ENCODE measurements at regions not wholly inside any gene's neighbourhood (a gene's known extent, or its start where the extent isn't known, plus 50 kb on each side); places are given as distances from the start of the nearest gene placed in this dataset.

DNA sequence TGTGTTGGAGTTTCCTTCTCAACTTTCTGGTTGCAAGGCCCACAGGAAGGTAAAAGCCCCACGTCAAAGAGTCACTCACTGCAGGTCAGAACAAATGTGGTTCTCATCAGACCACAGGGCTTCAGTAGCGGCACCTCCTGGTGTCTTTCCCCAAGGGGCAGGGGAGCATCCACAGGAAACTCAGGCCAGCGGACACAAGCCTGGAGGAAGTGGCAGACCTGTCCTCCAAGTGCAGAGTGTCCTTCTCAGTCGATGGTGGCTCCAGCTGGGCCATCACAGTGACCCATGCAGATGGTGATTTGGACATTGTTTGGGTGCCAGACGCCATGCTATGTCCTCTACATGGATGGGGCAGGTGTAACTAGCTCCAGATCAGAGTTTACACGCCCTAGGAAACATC is 84.9 kb downstream of the ACKR3 start:
- Histone ChIP-seq H3K4me1 (ENCODE audit: control extremely low read depth in 1 of 4, control insufficient read depth in 4 of 4, insufficient read depth in 4 of 4, low read length in 3 of 4) (no peaks in the 10 kb centered on the region), H3K27ac (ENCODE audit: insufficient read depth in 1 of 2, low read depth in 1 of 2, low read length in 2 of 2, poor library complexity in 1 of 2, severe bottlenecking in 2 of 2) (no peak overlapping the region), H3K27me3 (replicated peaks in 2 of 5; ENCODE audit: control insufficient read depth in 4 of 5, insufficient read depth in 5 of 5, low read length in 4 of 5) (peaks cover 0 to 21% (median 2%) of the 10 kb centered on the region in 5 experiments), H3K4me3 (ENCODE audit: control insufficient read depth in 1 of 7, extremely low read depth in 1 of 7, insufficient read depth in 4 of 7, low read depth in 2 of 7, low read length in 6 of 7) (no peak overlapping the region), H3K36me3 (ENCODE audit: control insufficient read depth in 4 of 4, insufficient read depth in 4 of 4, low read length in 3 of 4) (no peaks in the 10 kb centered on the region), H3K9me3 (ENCODE audit: control extremely low read depth in 1 of 5, control insufficient read depth in 4 of 5, insufficient read depth in 2 of 5, low read depth in 1 of 5, low read length in 4 of 5) (peaks cover 0 to 2% (median 0%) of the 10 kb centered on the region in 5 experiments)
- 78% methylated on average over 6 of the region's 6 CpGs for WGBS (ENCODE audit: insufficient coverage)
- POLR2A ChIA-PET: no interaction called here
- CTCF ChIA-PET: interaction anchor here (1.4 kb wide), 1 partner anchor 18 kb away, joined by 3 read pairs; no protein-coding TSS in a partner anchor
- no peak for DNase-seq

- no peaks in the 10 kb centered on the region for H3K36me3 ChIP-seq (ENCODE audit: control insufficient read depth in 4 of 4, insufficient read depth in 4 of 4, low read length in 3 of 4)
- 100% methylated on average over 1 of the region's 2 CpGs for WGBS (ENCODE audit: insufficient coverage)
- H3K27me3 ChIP-seq (replicated peaks in 2 of 5; ENCODE audit: control insufficient read depth in 4 of 5, insufficient read depth in 5 of 5, low read length in 4 of 5): peaks cover 0 to 27% (median 2%) of the 10 kb centered on the region in 5 experiments
- ChIA-PET CTCF (interaction anchor here (1.3 kb wide), 1 partner anchor 10 kb away, joined by 3 read pairs; no protein-coding TSS in a partner anchor), POLR2A (no interaction called here)
- no peak for DNase-seq
- peaks cover 0 to 2% (median 0%) of the 10 kb centered on the region in 5 experiments for H3K9me3 ChIP-seq (ENCODE audit: control extremely low read depth in 1 of 5, control insufficient read depth in 4 of 5, insufficient read depth in 2 of 5, low read depth in 1 of 5, low read length in 4 of 5)
- no peaks in the 10 kb centered on the region for H3K4me1 ChIP-seq (ENCODE audit: control extremely low read depth in 1 of 4, control insufficient read depth in 4 of 4, insufficient read depth in 4 of 4, low read length in 3 of 4)
- H3K27ac ChIP-seq (ENCODE audit: insufficient read depth in 1 of 2, low read depth in 1 of 2, low read length in 2 of 2, poor library complexity in 1 of 2, severe bottlenecking in 2 of 2): no peak overlapping the region
- no peak overlapping the region for H3K4me3 ChIP-seq (ENCODE audit: control insufficient read depth in 1 of 7, extremely low read depth in 1 of 7, insufficient read depth in 4 of 7, low read depth in 2 of 7, low read length in 6 of 7)
These were observed 86.5 kb downstream of the ACKR3 start for GRCh38 chr2:236656166-236656565.

DNA sequence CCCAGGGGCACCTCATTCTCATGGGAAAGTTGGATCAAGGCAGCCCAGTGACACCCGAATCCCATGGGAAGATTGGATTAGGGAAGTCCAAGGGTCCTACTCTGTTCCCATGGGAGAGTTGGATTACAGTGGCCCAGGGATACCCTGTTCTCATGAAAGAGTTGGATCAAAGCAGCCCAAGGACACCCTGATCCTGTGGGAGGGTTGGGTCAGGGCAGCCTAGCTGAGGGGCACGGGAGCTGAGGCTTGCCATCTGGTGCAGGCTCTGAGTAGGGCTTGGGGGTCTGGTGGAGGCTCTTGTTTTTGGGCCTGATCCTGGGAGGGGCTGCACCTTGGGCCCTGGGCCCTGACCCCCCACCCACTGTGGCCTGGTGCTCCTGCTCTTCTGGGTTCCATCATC is 87.1 kb downstream of the ACKR3 start:
- 100% methylated on average over 1 of the region's 2 CpGs for WGBS (ENCODE audit: insufficient coverage)
- DNase-seq: no peak
- POLR2A ChIA-PET: no interaction called here

GRCh38 chr2:236657215-236657614 is 87.6 kb downstream of the ACKR3 start:
- no peak overlapping the region for H3K4me3 ChIP-seq (ENCODE audit: control insufficient read depth in 1 of 7, extremely low read depth in 1 of 7, insufficient read depth in 4 of 7, low read depth in 2 of 7, low read length in 6 of 7)
- no peaks in the 10 kb centered on the region for H3K4me1 ChIP-seq (ENCODE audit: control extremely low read depth in 1 of 4, control insufficient read depth in 4 of 4, insufficient read depth in 4 of 4, low read length in 3 of 4)
- 96% methylated on average over 3 of the region's 5 CpGs for WGBS (ENCODE audit: insufficient coverage)
- no peaks in the 10 kb centered on the region for H3K36me3 ChIP-seq (ENCODE audit: control insufficient read depth in 4 of 4, insufficient read depth in 4 of 4, low read length in 3 of 4)
- H3K9me3 ChIP-seq (ENCODE audit: control extremely low read depth in 1 of 5, control insufficient read depth in 4 of 5, insufficient read depth in 2 of 5, low read depth in 1 of 5, low read length in 4 of 5): peaks cover 0 to 2% (median 0%) of the 10 kb centered on the region in 5 experiments
- POLR2A ChIA-PET: no interaction called here
- no peak for DNase-seq
- CTCF ChIA-PET: interaction anchor here (1.3 kb wide), 1 partner anchor 11 kb away, joined by 3 read pairs; no protein-coding TSS in a partner anchor
- peaks cover 0 to 36% (median 2%) of the 10 kb centered on the region in 5 experiments for H3K27me3 ChIP-seq (replicated peaks in 2 of 5; ENCODE audit: control insufficient read depth in 4 of 5, insufficient read depth in 5 of 5, low read length in 4 of 5)
- no peak overlapping the region for H3K27ac ChIP-seq (ENCODE audit: insufficient read depth in 1 of 2, low read depth in 1 of 2, low read length in 2 of 2, poor library complexity in 1 of 2, severe bottlenecking in 2 of 2)

More for the DNA sequence above, 87.1 kb downstream of the ACKR3 start:
- Histone ChIP-seq H3K27ac (ENCODE audit: insufficient read depth in 1 of 2, low read depth in 1 of 2, low read length in 2 of 2, poor library complexity in 1 of 2, severe bottlenecking in 2 of 2) (no peak overlapping the region), H3K4me3 (ENCODE audit: control insufficient read depth in 1 of 7, extremely low read depth in 1 of 7, insufficient read depth in 4 of 7, low read depth in 2 of 7, low read length in 6 of 7) (no peak overlapping the region), H3K27me3 (replicated peaks in 2 of 5; ENCODE audit: control insufficient read depth in 4 of 5, insufficient read depth in 5 of 5, low read length in 4 of 5) (peaks cover 0 to 32% (median 2%) of the 10 kb centered on the region in 5 experiments), H3K4me1 (ENCODE audit: control extremely low read depth in 1 of 4, control insufficient read depth in 4 of 4, insufficient read depth in 4 of 4, low read length in 3 of 4) (no peaks in the 10 kb centered on the region), H3K36me3 (ENCODE audit: control insufficient read depth in 4 of 4, insufficient read depth in 4 of 4, low read length in 3 of 4) (no peaks in the 10 kb centered on the region), H3K9me3 (ENCODE audit: control extremely low read depth in 1 of 5, control insufficient read depth in 4 of 5, insufficient read depth in 2 of 5, low read depth in 1 of 5, low read length in 4 of 5) (peaks cover 0 to 2% (median 0%) of the 10 kb centered on the region in 5 experiments)
- CTCF ChIA-PET: interaction anchor here (1.3 kb wide), 1 partner anchor 11 kb away, joined by 3 read pairs; no protein-coding TSS in a partner anchor

- no peaks in the 10 kb centered on the region for H3K36me3 ChIP-seq (ENCODE audit: control insufficient read depth in 4 of 4, insufficient read depth in 4 of 4, low read length in 3 of 4)
- DNase-seq: no peak
- POLR2A ChIA-PET: no interaction called here
- peaks cover 0 to 2% (median 0%) of the 10 kb centered on the region in 5 experiments for H3K9me3 ChIP-seq (ENCODE audit: control extremely low read depth in 1 of 5, control insufficient read depth in 4 of 5, insufficient read depth in 2 of 5, low read depth in 1 of 5, low read length in 4 of 5)
- no peaks in the 10 kb centered on the region for H3K4me1 ChIP-seq (ENCODE audit: control extremely low read depth in 1 of 4, control insufficient read depth in 4 of 4, insufficient read depth in 4 of 4, low read length in 3 of 4)
- CTCF ChIA-PET: no interaction called here
- peaks cover 0 to 41% (median 2%) of the 10 kb centered on the region in 5 experiments for H3K27me3 ChIP-seq (replicated peaks in 2 of 5; ENCODE audit: control insufficient read depth in 4 of 5, insufficient read depth in 5 of 5, low read length in 4 of 5)
- WGBS (ENCODE audit: insufficient coverage): 100% methylated on average over 1 of the region's 4 CpGs
- H3K4me3 ChIP-seq (ENCODE audit: control insufficient read depth in 1 of 7, extremely low read depth in 1 of 7, insufficient read depth in 4 of 7, low read depth in 2 of 7, low read length in 6 of 7): no peak overlapping the region
- H3K27ac ChIP-seq (ENCODE audit: insufficient read depth in 1 of 2, low read depth in 1 of 2, low read length in 2 of 2, poor library complexity in 1 of 2, severe bottlenecking in 2 of 2): no peak overlapping the region
These were observed 88.2 kb downstream of the ACKR3 start for GRCh38 chr2:236657801-236658200.

GRCh38 chr2:236658974-236659757 is 89.5 kb downstream of the ACKR3 start:
- 83% methylated on average over 10 of the region's 16 CpGs for WGBS (ENCODE audit: insufficient coverage)
- ChIA-PET CTCF (interaction anchor here (0.6 kb wide), 1 partner anchor 255 kb away, joined by 3 read pairs; no protein-coding TSS in a partner anchor), POLR2A (no interaction called here)
- Histone ChIP-seq H3K27me3 (replicated peaks in 2 of 5; ENCODE audit: control insufficient read depth in 4 of 5, insufficient read depth in 5 of 5, low read length in 4 of 5) (peaks cover 0 to 42% (median 2%) of the 10 kb centered on the region in 5 experiments), H3K27ac (ENCODE audit: insufficient read depth in 1 of 2, low read depth in 1 of 2, low read length in 2 of 2, poor library complexity in 1 of 2, severe bottlenecking in 2 of 2) (no peak overlapping the region), H3K4me3 (ENCODE audit: control insufficient read depth in 1 of 7, extremely low read depth in 1 of 7, insufficient read depth in 4 of 7, low read depth in 2 of 7, low read length in 6 of 7) (no peak overlapping the region), H3K4me1 (ENCODE audit: control extremely low read depth in 1 of 4, control insufficient read depth in 4 of 4, insufficient read depth in 4 of 4, low read length in 3 of 4) (no peaks in the 10 kb centered on the region), H3K36me3 (ENCODE audit: control insufficient read depth in 4 of 4, insufficient read depth in 4 of 4, low read length in 3 of 4) (no peaks in the 10 kb centered on the region), H3K9me3 (ENCODE audit: control extremely low read depth in 1 of 5, control insufficient read depth in 4 of 5, insufficient read depth in 2 of 5, low read depth in 1 of 5, low read length in 4 of 5) (peaks cover 0 to 2% (median 0%) of the 10 kb centered on the region in 5 experiments)
- no peak for DNase-seq

- Histone ChIP-seq H3K27me3 (replicated peaks in 2 of 5; ENCODE audit: control insufficient read depth in 4 of 5, insufficient read depth in 5 of 5, low read length in 4 of 5) (peaks cover 0 to 39% (median 2%) of the 10 kb centered on the region in 5 experiments), H3K4me1 (ENCODE audit: control extremely low read depth in 1 of 4, control insufficient read depth in 4 of 4, insufficient read depth in 4 of 4, low read length in 3 of 4) (no peaks in the 10 kb centered on the region), H3K36me3 (ENCODE audit: control insufficient read depth in 4 of 4, insufficient read depth in 4 of 4, low read length in 3 of 4) (no peaks in the 10 kb centered on the region), H3K4me3 (ENCODE audit: control insufficient read depth in 1 of 7, extremely low read depth in 1 of 7, insufficient read depth in 4 of 7, low read depth in 2 of 7, low read length in 6 of 7) (no peak overlapping the region), H3K9me3 (ENCODE audit: control extremely low read depth in 1 of 5, control insufficient read depth in 4 of 5, insufficient read depth in 2 of 5, low read depth in 1 of 5, low read length in 4 of 5) (no peaks in the 10 kb centered on the region), H3K27ac (ENCODE audit: insufficient read depth in 1 of 2, low read depth in 1 of 2, low read length in 2 of 2, poor library complexity in 1 of 2, severe bottlenecking in 2 of 2) (no peak overlapping the region)
- POLR2A ChIA-PET: no interaction called here
- 83% methylated on average over 3 of the region's 5 CpGs for WGBS (ENCODE audit: insufficient coverage)
- no peak for DNase-seq
- CTCF ChIA-PET: no interaction called here
These were observed 90.1 kb downstream of the ACKR3 start for GRCh38 chr2:236659758-236660150.
